ENCODE measurements at regions not wholly inside any gene's neighbourhood (a gene's known extent, or its start where the extent isn't known, plus 50 kb on each side); places are given as distances from the start of the nearest gene placed in this dataset.
A peak's percentile ranks its signal among the peaks of the same experiment; 100 is the strongest.
"Not testable (repeated sequence)": the region's sequence is repeated elsewhere in the genome, so short reads cannot be mapped to it uniquely, and the experiment has no call there.

DNA sequence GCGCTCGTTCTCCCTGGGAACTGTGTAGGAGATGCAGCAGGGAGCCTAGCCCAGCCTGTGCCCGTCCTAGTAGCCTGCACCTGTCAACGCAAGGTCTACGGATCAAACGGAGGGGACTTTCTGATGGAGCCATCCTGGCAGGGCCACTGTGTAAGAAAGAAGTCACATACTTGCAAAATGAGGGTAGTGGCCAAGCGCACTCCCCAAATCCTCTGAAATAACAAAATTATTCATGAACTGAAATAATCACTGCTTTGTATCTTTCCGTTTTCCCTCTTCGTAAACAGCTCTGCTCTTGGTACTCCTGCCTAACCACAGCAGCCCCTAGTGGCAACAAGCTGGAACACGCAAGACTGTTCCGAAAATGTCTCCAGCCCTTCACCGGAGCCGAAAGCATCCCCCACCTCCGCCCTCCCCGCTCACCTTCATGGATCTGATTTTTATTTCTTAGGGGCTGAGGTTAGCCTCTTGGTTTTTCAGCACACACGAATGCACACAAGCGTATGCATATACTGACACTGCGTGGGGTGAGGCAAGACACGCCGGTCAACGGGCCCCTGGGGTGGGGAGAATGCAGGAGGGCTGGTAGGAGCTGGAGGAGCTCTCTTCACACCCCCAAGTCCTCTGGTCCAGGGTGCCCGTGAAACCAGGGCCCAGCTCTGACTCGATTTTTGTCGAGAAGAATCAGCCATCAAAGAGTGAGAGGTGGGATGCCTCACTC, 100.8 kb downstream of the ABCC12 start:
- peak in 1 of 2 donors; percentile 44 for DNase-seq

GRCh38 chr16:48053418-48053745, 102.4 kb downstream of the ABCC12 start:
- DNase-seq = no peak

GRCh38 chr16:48052731-48053417, 102.9 kb downstream of the ABCC12 start:
- no peak for DNase-seq

- no peak for DNase-seq
These were observed 104.9 kb downstream of the ABCC12 start for GRCh38 chr16:48050871-48051270.

- DNase-seq = no peak
These were observed 105.9 kb downstream of the ABCC12 start for GRCh38 chr16:48049847-48050246.

DNA sequence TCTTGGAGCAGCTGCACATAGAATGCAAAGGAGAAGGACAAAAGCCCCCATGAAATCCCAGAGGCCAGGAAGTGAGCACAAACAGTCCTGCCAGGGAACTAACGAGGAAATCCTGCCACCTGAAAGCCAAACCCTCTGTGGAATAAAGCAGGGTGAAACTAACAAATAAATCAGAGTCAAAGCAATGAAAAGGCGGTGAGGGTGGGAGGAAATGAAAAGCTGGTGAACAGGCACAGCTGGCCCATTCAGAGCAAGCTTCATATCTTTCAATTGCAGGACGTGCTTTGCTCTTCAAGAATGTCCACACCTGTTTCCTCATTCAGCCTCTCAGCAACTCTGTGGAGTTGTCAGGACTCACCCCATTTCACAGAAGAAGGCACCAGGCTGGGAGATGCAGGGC, 108.1 kb downstream of the ABCC12 start:
- DNase-seq = no peak

DNA sequence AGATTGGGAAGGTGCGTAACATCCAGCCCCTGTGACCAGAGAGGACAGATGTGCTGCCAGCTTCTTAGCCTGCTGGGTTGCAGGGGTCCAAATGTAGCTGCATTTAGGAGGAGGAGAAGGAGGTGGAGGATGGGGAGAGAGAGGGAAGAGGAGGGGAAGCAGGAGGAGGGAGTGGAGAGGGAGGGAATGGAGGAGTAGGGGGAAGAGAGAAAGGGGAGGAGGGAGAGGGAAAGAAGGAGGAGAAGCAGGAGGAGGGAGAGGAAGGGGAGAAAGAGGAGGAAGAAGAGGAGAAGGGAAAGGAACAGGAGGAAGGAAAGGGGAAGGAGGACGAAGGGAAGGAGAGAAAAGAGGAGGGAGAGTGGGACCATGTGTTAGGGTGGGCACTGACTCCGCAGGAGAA, 108.6 kb downstream of the ABCC12 start:
- no peak for DNase-seq

- no peak for DNase-seq
These were observed 111.7 kb downstream of the ABCC12 start for GRCh38 chr16:48044117-48044516.

DNA sequence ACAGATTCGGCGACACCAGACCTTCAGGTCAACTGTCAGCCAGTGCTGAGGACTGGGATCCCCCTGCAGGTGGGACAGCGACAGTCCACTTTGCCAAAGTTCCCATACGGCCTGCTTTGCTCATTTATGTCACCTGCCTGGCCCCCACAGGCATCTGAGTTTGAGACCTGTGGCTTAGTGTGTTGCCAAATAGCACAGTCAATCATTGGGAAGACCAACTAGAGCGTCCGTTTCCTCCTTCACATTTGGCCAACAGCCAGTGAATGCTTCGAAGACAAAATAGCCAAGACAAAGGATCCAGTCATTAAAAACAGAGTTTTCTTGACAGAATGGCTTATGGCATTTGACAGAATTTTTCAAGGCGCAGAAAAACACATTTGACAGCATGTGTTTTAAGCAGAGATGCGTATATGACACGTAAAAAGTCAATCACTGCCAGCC, 113.8 kb downstream of the ABCC12 start:
- DNase-seq = no peak

DNA sequence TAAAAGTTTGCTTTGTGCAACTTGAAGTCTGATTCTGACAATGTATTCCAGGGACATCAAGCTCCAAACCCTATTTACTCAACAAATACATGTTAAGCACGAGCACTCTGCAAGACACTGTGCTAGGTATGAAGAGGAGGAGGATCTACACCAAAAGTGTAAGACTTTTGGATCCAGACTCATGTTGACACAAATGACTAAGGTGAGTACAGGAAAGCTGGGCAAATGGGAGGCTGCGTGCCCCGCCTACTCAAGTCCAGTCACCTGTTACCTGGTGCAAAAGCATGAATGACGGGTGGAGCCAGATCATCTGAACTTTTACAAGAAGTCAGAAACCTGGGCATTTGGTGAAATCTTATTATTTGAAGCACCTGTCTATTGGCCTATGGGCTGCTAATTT, 120.7 kb downstream of the ABCC12 start:
- no peak for DNase-seq

GRCh38 chr16:48030926-48031325, 124.9 kb downstream of the ABCC12 start:
- DNase-seq = no peak

DNA sequence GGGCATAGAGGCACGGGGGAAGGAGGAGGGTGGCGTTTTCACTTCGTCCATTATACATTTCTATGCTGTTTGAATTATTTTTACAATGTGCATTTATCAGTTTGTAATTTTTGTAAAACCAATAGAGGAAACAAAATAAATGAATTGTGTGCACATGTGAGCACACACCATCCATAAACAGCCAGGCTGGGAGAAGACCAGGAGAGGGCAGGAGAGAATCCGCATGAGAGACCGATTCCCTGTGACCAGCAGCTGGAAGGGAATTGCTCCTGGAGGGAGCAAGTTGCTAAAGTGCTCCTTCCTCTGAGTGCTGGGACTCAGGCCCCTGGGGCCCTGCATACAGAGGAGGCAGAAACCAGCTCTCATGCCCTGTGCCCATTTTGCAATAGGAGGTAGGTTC, 126.0 kb downstream of the ABCC12 start:
- no peak for DNase-seq

DNA sequence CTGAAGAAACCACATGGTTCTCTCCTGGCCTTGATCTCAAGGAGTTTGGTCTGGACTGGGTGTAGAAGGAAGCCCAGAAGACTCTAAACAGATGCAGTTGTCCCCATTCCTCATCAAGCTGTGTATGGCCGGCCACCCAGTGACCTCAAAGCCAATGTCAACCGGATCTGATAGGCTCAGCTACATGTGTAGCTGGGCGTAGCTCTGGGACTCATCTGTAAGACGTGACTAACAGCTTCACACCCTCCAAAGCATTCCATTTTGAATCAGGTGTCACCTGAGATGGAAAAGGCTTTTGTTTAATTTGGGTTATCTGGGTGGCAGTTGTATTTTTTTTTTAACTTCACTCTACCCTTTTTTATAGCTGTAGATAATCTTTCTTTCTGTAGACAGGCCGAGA, 130.4 kb downstream of the ABCC12 start:
- DNase-seq = no peak

DNA sequence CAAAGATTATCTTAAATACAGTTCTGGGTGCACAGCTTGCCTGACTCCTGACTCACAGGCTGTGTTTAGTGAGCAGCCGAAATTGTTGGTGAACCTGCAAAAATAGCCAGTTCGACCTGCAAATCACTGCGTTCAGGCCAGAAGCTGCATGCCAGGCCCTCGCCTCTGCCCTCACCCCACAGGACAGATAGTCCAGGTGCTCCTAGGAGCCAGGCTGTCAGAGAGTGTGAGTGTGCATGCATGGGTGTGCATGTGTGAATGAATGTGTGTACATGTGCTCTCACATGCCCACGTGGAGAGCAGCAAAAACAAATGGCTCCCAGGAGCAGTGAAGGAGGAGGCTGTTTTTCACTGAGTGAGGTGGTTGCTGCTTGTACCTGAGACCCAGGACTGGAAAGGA, 131.8 kb downstream of the ABCC12 start:
- no peak for DNase-seq

GRCh38 chr16:48022496-48022895, 133.3 kb downstream of the ABCC12 start:
- DNase-seq = no peak

DNA sequence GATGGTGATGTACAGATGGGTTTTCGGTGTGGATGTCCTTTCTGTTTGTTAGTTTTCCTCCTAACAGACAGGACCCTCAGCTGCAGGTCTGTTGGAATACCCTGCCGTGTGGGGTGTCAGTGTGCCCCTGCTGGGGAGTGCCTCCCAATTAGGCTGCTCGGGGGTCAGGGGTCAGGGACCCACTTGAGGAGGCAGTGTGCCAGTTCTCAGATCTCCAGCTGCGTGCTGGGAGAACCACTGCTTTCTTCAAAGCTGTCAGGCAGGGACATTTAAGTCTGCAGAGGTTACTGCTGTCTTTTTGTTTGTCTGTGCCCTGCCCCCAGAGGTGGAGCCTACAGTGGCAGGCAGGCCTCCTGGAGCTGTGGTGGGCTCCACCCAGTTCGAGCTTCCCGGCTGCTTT, 135.2 kb downstream of the ABCC12 start:
- DNase-seq = not testable (repeated sequence)

GRCh38 chr16:48014349-48015135, 141.3 kb downstream of the ABCC12 start:
- DNase-seq = no peak

- DNase-seq = no peak
These were observed 142.3 kb downstream of the ABCC12 start for GRCh38 chr16:48013491-48013901.

DNA sequence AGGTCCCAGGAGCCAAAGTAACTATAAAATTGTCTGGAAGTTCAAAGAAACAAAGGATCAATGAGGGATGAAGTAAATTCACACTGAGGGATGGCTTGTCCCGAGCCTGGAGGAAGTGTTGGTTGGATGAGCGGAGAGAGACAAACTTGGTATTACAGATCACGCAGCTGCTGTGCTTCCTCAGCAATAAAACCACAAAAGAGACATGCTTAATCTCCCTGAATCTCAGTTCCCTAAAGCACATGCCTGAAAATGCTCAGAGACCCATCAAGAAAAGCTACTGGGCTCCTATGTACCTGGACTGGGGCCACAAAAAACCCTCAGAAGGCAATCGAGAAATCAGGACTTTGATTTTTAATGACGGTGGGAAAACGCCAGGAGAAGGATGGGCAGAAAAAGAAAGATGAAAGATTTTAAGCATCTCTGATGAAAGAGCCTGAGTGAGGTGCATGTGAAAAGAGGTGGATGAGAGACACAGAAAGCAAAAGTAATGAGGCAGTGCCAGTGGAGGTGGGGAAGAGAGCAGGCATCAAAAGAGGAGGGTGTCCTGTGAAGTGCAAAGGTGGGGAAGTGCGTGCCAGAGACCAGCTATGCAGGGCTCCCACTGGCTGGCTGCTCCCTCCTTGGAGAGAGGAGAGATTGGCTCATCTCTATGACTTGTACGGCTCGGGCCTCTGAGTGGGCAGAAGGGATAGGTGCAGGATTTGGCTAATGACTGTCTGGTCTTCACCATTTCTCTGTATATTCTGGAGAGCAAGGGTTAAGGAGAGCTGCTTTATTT, 143.7 kb downstream of the ABCC12 start:
- DNase-seq = no peak

- DNase-seq = no peak
These were observed 144.3 kb downstream of the ABCC12 start for GRCh38 chr16:48011466-48011865.

DNA sequence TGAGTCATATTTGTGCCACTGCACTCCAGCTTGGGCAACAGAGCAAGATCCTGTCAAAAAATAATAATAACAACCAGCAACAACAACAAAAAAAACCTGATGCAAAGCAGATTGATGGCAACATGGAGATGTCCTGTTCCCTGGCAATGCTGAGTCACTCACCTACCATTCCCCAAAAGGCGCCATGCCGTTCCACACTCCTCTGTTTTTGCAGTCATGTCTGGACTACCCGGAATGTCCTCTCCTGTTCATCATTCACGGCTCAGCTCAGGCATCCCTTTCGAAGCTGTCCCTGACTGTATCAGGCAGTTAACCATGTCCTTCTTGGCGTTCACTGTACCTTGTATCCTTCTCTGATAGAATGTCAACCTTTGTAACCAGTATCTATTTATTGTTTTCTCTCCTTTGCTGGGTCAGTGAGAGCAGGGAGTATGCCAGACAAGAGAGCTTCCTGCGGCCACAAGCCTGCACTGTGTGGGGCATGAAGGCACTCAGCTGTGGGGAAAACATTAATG, 147.7 kb downstream of the ABCC12 start:
- no peak for DNase-seq

DNA sequence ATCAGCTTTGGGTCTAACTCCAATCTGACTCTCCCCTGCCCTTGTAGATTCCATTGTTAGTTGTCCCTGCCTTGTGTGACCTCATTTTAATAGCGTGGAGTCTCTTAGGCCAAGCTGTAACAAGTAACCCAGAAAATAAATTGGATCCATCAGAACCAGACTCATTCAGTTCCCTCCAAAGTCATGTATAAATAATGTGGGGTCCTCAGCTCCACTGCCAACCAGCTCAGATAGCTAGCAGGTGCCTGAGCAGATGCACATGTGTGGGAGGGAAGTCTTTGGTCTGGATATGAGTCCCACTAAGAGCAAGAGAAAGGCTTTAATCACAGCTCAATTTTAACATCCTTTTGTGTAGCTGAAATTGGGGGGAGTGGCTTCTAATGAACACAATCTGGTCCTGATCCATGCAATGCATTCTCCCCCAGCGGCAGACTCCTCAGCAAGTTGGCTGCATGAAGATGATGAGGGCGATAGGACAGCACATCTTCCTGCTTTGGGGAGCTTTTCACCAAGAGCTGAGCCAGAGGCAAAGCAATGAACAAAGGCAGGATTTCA, 151.6 kb downstream of the ABCC12 start:
- no peak for DNase-seq
